Activated CD4-positive, alpha-beta T cell treated with anti-CD3 and anti-CD28 coated beads, Interleukin-2, amount 50 U/mL, for 16 hours (primary cell): ENCODE measurements at regions not wholly inside any gene's neighbourhood (a gene's known extent, or its start where the extent isn't known, plus 50 kb on each side); places are given as distances from the start of the nearest gene placed in this dataset.
"Not testable (repeated sequence)": the region's sequence is repeated elsewhere in the genome, so short reads cannot be mapped to it uniquely, and the experiment has no call there.

Source experiments
- DNase-seq: peaks from one replicate; pipeline ENCODE4 v3.0.0-alpha.2; 2020

DNA sequence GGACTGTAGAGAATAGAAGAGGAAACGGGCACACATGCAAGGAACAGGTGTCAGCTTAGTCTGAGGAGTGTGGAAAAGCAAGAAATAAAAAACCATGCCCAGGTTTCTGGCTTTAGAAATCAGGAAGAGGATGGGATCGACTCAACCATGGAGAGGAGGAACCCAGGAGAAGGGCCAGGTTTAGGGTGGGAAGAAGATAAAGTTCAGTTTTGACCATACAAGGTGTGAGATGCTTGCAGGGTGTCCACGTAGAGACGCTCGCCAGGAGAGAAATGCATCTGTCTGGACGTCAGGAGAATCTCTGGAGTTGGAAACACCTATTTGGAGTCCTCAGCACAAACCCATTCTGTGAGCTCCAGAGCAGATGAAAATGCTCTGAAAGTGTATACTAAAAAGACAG, 275.1 kb downstream of the CYRIA start:
- no peak for DNase-seq

DNA sequence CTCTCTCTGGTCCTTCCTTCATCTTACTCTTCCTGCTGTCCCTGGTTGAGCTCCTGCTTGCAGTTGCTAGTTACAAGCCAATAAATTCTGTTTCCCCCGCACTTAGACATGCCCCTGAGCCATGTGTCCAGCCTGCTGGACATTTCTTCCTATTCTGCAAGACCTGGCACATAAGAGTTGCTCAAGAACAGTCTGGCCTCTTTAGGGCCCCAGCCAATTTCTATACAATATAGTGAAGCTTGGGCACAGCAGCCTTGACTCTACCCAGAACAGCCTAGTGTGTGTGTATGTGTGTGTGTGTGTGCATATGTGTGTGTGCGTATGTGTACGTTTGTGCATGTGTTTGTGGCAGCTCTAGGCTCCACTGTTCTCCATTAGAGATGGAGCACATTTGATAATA, 276.0 kb downstream of the CYRIA start:
- DNase-seq, result no peak

DNA sequence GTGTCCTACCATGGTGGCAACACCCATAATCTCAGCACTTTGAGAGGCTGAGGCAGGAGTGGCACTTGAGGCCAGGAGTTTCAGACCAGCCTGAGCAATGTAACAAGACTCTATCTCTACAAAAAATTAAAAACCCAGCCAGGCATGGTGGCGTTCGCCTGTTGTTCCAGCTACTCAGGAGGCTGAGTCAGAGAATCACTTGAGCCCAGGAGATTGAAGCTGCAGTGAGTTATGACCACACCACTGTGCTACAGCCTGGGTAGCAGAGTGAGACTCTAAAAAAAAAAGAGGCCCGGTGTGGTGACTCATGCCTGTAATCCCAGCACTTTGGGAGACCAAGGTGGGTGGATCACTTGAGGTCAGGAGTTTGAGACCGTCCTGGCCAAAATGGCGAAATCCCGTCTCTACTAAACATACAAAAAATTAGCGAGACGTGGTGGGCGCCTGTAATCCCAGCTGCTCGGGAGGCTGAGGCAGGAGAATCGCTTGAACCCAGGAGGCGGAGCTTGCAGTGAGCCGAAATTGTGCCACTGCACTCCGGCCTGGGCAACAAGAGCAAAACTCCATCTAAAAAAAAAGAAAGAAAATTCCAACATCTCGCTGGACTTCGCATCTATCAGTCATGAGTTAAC, 277.3 kb downstream of the CYRIA start:
- DNase-seq, result not testable (repeated sequence)

DNA sequence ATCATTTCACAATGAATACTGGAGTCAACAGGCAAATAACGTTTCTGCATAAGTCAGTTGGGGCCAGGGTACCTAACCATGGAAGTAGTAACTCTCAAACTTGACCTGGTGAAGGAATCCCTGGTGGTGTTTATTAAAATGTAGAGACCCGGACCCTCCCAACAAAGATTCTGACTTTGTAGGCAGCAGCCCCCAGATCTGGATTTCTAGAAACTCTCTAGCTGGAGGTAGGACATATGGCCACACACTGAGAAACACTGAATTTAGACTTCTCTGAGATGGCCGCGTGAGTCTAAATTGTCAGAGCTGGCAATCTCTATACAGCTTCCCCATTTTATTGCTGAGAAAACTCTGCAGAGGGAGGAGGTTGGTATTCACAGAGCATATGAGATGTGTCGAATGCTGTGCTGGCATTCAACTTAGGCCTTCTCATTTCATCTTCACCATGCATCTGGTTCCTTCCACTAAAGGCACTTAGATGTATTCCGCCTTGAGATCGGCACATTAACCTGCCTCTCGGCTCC, 278.1 kb downstream of the CYRIA start:
- DNase-seq, result no peak

DNA sequence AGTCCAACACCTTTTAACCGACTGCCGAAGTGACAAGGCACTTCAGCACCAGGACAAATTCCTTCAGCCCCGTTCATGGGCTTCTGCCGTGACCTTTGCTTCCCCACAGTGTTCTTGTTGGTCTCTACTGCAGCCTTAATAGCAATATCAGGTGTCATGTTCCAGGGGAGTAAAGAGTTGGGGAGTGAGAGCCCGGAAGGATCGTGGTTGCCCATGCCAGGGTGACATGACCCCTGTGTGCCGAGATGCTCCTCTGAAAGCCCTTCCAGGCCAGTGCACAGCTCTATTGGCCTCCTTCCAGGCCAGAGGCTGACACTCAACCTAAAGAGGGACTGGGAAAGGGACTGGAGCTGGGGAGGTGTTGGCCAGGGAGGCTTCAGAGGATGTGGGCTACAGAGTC, 279.2 kb downstream of the CYRIA start:
- DNase-seq, result no peak

DNA sequence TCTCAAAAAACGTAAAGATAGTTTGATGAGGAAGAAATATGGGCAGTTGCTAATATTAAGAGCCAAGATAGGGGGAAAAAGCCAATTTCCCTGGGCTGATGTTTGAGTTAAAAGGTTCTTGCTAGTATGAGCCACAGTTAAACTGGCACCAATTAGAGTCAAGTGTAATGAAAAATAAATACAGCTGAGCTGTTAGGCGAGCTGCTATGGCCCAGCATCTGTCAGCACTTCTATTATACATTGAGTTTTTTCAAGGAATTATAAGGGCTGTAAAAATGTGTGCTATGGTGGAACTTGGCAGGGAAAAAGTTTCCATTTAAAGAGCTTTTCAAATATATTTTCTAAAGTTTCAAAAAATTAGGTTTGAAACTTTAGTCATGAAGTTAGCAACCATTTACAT, 279.6 kb downstream of the CYRIA start:
- no peak for DNase-seq

DNA sequence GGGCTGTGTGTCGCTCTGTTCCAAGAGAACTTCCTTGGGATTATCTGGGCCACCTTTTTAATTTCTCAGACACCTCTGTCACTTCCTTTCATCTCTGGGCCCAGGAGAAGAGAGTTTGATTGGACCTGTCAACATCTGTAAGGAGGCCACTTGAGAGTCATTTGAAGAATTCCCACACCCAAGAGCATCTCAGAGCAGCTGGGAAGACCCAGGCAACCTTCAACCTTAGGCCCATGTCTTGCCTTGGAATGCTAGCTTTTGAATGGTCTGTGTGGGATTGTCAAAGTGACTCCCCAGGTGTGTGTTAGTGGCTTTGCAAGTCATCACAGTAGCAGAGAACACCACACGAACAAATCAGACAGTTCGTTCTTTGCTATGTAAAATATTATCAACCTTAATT, 280.3 kb downstream of the CYRIA start:
- DNase-seq, result no peak

DNA sequence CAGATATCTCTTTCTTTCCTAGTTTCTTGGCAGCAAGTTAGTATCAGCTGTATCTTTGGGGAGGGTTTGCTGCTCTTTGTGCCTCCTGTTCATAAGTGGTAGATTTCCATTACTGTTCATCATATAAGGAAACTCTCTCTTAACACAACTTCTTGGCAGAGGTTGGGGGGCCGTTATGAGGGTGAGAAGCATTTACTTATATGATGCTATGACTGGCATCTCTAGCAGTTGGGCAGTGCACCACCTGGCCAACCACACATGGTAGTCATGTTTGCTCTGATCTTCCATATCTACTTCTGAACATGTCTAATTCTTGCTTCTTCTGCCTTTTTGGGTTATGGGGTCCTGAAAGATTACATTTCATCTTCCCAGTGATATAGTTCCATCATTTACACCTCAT, 282.2 kb downstream of the CYRIA start:
- no peak for DNase-seq

DNA sequence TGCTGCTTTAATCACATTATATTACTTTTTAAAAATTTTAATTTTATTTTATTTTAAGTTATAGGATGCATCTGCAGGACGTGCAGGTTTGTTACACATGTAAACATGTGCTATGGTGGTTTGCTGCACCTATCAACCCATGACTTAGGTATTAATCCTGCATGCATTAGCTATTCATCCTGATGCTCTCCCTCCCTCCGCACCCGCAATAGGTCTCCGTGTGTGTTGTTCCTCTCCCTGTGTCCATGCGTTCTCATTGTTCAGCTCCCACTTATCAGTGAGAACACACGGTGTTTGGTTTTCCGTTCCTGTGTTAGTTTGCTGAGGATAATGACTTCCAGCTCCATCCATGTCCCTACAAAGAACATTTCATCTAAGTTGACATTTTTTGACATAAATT, 283.2 kb downstream of the CYRIA start:
- DNase-seq, result no peak

DNA sequence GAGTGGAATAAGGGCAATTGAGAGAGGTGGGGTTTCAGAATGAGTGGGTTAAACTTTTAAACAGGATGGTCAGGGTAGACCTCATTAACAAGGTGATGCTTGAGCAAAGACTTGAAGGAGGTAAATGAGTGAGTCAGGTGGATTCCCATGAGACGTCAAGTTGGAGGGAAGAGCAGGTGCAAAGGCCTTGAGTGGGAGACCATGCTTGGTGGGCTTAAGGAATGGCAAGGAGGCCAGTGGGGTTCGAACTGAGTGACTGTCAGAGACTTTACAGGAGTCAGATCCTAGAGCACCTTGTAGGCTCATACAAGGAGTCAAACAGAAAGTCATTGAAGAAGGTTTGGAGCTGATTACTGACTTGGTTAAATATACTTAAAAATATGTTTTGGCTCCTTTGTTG, 284.1 kb downstream of the CYRIA start:
- no peak for DNase-seq

DNA sequence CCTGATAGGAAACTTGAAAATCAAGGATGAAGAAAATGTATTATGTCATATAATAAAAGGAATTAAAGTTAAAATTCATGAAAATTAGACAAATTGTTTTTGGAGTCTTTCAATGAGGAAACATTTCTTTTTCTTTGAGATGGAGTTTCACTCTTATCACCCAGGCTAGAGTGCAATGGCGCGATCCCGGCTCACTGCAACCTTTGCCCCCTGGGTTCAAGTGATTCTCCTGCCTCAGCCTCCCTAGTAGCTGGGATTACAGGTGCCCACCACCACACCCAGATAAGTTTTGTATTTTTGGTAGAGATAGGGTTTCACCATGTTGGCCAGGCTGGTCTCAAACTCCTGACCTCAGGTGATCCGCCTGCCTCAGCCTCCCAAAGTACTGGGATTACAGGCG, 285.7 kb downstream of the CYRIA start:
- not testable (repeated sequence) for DNase-seq

DNA sequence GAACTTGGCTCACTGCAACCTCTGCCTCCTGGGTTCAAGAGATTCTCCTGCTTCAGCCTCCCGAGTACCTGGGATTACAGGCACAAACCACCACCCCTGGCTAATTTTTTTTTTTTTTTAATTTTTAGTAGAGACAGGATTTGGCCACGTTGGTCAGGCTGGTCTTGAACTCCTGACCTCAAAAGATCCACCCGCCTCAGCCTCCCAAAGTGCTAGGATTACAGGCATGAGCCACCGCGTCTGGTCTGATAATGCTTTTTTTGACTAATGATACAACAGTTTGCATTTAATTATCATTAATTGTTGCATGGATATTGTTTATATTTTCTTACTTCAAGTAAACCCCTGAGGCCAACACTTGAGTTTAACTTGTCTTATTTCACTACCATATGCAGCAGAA, 286.6 kb downstream of the CYRIA start:
- DNase-seq, result not testable (repeated sequence)

DNA sequence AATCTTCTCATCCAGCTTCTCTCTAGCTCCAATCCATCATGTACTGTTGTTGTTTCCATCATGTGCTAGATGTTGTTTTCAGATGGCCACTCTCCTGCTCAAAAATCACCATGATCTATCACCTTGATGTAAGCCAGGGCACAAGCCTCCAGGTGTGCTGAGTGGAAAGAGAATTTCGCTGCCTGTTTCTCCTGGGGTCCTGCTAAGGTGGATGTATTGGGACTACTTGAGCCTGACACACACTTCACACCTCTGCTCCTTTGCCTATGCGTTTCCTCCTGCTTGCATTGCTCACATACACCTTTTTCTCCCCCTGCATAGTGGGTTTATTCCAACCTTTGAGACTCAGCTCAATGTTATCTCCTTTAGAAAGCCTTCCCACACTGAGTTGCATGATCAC, 287.6 kb downstream of the CYRIA start:
- no peak for DNase-seq

DNA sequence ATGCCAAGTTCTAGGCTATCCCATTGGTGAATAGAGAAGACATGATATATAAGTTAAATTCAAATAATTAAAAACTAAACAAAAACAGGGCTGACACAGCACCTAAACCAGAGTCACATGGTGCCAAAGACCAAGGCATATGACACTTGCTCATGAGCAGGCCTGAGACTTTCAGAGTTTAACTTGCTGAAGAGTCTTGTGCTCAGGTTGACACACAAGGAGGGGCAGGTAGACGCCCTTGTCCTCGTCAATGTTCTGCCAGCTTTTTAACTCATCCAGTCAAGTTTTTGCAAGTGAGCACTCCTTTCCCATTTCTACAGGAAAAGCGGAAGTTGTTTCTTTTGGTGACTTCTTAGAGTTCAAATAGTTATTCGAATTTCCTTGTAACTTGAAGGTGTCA, 289.7 kb downstream of the CYRIA start:
- no peak for DNase-seq

DNA sequence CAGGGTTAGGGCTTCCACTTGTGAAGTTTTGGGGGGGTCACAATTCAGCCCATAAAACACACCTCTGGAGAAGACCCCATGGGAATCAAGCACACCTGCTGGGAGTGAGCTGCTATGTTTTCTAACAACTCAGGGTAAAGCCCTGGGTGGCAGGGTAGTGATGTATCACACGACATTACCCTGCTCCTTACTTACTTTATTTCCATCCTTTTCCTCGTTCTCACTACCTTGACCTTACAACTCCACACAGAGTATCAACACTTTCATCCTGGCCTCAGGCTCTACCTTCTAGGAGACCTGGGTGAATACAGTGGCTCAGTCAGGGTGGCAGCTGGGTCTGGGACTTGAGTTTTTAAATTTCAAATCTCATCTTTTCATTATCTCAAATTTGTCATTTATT, 290.3 kb downstream of the CYRIA start:
- DNase-seq, result no peak

DNA sequence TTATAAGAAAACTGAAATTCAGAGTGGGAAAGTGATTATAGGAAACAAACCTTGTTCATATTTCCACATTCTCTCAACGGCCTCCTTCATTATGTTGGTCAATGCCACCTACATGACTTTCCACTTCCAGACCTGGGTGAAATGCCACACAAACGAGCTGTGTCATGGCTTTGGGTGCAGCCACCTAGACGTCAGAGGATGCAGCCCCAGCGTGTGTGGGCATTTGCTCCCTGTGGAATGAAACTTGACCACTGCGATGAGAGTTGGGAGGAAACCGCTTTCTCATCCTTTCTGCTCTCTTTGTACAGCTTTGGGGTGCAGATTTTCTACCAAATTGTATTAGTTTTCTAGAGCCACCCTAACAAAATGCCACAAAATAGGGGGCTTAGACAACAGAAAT, 291.0 kb downstream of the CYRIA start:
- no peak for DNase-seq

DNA sequence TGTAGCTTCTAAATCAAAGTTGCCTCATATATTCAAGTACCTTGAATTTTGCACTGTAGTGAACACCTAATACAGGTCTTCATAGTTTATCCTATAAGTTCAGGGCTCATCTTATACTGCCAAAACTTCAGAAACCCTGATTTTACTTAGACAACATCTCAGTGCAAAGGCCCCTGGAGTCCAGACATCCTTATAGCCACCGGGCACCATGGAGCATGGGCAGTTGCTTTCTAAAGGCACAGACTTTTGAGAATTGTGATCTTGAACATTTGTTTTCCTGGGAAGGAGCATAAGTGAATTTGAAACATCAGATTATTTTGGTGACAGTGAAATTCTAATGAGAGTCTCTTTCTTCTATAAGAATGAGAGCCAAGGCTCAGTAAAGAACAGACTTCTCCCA, 292.3 kb downstream of the CYRIA start:
- DNase-seq, result no peak

DNA sequence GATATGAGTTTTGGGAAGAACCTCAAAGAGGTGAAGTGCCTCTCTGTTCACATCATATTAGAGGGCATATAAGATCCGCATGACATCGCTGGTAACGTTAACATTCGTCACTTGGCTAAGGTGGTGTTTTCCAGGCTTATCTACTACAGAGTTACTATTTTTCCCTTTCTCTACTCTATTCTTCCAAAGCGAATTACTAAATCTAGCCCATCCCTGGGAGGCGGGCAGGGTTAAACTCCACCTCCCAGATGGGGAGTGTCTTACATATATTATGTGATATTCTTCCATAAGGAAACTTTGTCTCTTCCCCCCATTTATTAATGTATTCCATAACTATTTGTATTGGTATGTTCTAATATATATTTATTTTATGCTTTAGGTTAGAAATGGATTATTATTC, 293.9 kb downstream of the CYRIA start:
- no peak for DNase-seq

DNA sequence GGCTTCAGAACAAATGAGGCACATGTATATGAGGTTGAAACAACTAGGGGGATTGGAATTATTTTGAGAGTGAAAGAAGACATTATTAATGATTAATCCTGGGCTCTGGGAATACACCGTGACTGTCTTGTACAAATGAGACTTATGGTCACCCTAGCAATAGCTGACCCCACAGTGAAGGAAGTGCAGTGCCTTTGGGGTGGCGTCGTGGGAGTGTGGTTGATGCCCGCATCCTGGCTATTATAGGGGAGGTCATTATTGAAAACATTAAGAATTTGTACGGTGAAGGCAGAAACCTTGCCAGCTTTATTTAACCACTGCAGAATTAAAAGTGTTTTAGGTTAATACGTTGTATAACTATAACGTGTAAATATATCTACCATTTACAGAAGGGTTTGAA, 296.7 kb downstream of the CYRIA start:
- DNase-seq, result no peak

DNA sequence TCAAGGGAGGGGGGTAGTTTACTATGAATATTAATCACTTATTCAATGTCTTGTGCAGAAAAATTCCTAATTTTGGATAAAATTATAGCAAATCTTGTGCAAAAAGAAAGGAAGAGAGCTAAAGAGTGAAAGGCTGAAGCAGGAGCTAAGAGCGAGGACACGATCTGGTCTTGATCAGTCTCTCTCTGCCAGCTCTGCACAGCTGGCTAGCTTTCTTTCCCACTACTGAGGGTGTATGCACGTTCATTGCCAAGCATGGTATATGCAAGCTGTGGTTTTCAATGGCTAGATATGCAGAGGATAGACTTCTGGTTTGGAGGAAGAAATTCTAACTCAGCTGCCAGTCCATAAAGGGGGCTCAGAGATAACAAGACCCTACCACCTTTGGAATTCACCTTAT, 297.3 kb downstream of the CYRIA start:
- no peak for DNase-seq

DNA sequence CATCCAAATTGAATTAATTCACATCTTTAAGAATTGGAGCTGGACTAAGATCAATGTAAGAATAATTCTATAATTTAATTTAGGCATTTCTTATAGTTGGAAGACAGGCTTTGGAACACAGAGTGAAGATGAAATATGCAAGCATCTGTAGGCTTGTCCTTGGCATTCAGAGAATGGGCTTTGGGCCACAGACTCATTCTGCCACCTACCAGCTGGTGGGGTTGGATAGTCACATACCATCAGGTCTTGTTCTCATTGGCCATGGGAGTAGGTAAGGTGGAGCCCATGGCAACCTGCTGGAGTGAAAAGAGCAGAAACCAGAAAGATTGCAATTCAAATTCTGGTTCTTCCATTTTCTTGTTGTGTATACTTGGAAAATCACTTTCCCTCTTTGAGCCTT, 300.3 kb downstream of the CYRIA start:
- DNase-seq, result no peak

DNA sequence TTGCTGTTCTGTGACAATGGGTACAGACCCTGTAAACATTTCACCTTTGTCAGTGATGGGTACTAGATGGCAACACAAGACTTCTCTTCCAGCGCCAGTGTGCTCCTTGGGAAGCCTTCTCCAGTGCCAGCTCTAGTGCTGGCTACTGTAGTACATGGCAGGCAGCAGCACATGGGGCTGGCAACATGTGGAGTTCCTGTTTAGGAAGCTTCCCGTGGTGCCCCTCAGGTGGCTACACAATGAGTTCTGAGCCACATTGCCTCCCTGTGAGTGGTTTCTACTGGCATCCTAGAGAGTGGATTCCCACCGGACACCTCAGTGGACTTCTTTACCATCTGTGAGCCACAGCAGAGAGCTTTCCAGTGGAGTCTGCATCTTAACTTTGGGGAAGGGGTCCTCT, 302.1 kb downstream of the CYRIA start:
- DNase-seq, result no peak

DNA sequence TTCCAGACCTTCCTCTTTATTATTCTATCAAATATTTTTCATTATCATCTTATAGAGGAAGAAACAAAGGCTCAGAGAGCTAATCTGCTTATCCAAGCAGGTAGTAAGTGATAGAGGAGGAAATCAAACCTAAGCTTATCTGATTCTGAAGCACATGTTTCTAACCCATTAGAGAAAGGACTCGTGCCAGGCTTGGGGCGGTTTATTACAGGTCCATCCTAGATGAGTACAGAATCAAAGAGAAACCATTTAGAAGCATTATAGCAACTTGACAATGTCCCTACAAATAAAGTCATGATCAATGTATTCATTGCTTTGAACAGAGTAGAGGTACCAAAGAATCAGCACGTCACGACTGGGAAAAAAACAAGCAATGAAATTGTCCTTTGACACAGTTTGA, 303.0 kb downstream of the CYRIA start:
- DNase-seq, result no peak

DNA sequence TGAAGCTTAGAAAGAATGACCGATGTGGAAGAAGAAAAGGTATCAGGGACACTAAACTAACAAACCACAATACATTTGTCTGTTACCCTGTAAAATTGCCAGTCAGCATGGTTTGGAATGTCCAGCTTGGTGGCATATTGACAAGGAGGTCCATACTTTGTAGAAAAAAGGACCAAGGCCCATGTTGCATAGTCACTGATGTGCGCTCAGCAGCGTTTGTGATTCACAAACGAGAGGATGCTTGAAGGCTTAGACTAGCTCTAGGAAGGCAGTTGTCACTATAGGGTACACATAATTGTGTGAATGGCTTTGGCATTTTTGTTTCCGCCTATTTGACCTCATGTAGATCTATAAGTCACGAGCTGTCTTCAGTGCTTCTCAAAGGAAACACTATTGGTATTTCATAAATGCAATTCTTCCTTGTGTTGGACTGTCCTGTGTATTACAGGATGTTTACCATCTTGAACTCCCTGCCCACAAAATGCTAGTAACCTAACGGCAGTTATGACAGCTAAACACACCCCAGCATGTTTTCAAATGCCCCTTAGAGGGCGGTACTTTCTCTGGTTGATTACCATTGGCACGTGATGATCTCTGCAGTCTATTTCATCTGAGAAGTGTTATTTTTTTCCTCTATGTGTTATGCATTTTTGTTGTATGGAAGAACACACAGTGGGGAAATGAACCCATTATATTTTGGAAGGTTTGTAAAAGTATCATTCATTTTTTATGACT, 304.2 kb downstream of the CYRIA start:
- DNase-seq, result no peak

DNA sequence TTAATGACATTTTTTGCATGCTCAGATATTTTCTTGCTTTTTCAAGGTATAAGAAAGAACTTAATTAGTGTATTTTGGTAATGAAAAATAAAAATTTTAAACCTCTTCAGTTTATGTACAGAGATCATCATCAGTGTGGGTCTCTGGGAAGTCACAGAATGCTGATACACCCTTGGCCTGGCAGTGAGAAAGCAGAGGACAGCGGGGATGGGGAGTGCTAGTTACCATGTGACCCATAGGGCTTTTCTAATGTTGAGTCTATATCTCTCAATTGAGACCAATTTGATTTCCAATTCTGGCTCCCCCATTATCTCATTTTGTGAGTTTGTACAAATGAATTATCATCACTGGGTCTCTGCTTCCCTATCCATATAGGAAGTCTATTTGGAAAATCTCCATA, 305.7 kb downstream of the CYRIA start:
- no peak for DNase-seq
